ENCODE measurements at regions not wholly inside any gene's neighbourhood (a gene's known extent, or its start where the extent isn't known, plus 50 kb on each side); places are given as distances from the start of the nearest gene placed in this dataset.
A peak's percentile ranks its signal among the peaks of the same experiment; 100 is the strongest.

- no peak overlapping the region for H3K27ac ChIP-seq
- H3K36me3 ChIP-seq = no peaks in the 10 kb centered on the region
- no peaks in the 10 kb centered on the region for H3K27me3 ChIP-seq (ENCODE audit: insufficient read depth, low read depth, severe bottlenecking)
- H3K4me3 ChIP-seq (ENCODE audit: low read depth, low read length) = no peak overlapping the region
- no peaks in the 10 kb centered on the region for H3K9me3 ChIP-seq (ENCODE audit: severe bottlenecking)
- no peak for DNase-seq
- TF ChIP-seq CTCF (IDR thresholded peaks at IDR 0.05; ENCODE audit: low read depth, low read length) = no peak
Measured at GRCh38 chr1:115412733-115413132, 74.7 kb upstream of the NGF start.

GRCh38 chr1:115412286-115412685 lies 74.2 kb upstream of the NGF start:
- Histone ChIP-seq H3K9me3 (ENCODE audit: severe bottlenecking) (no peaks in the 10 kb centered on the region), H3K27ac (no peak overlapping the region), H3K27me3 (ENCODE audit: insufficient read depth, low read depth, severe bottlenecking) (no peaks in the 10 kb centered on the region), H3K4me3 (ENCODE audit: low read depth, low read length) (no peak overlapping the region), H3K36me3 (no peaks in the 10 kb centered on the region)
- no peak for TF ChIP-seq CTCF (IDR thresholded peaks at IDR 0.05; ENCODE audit: low read depth, low read length)
- no peak for DNase-seq

GRCh38 chr1:115411371-115412063 lies 73.5 kb upstream of the NGF start:
- Histone ChIP-seq H3K9me3 (ENCODE audit: severe bottlenecking) (peaks cover under 1% of the 10 kb centered on the region), H3K27me3 (ENCODE audit: insufficient read depth, low read depth, severe bottlenecking) (no peaks in the 10 kb centered on the region), H3K27ac (no peak overlapping the region), H3K36me3 (no peaks in the 10 kb centered on the region), H3K4me3 (ENCODE audit: low read depth, low read length) (no peak overlapping the region)
- no peak for TF ChIP-seq CTCF (IDR thresholded peaks at IDR 0.05; ENCODE audit: low read depth, low read length)
- no peak for DNase-seq

GRCh38 chr1:115409094-115410015 lies 71.3 kb upstream of the NGF start:
- Histone ChIP-seq H3K27me3 (ENCODE audit: insufficient read depth, low read depth, severe bottlenecking) (no peaks in the 10 kb centered on the region), H3K9me3 (ENCODE audit: severe bottlenecking) (peaks cover 5% of the 10 kb centered on the region), H3K4me3 (ENCODE audit: low read depth, low read length) (no peak overlapping the region), H3K36me3 (no peaks in the 10 kb centered on the region), H3K27ac (no peak overlapping the region)
- no peak for DNase-seq
- no peak for TF ChIP-seq CTCF (IDR thresholded peaks at IDR 0.05; ENCODE audit: low read depth, low read length)

- H3K27me3 ChIP-seq (ENCODE audit: insufficient read depth, low read depth, severe bottlenecking) = no peaks in the 10 kb centered on the region
- peaks cover 5% of the 10 kb centered on the region for H3K9me3 ChIP-seq (ENCODE audit: severe bottlenecking)
- H3K27ac ChIP-seq = no peak overlapping the region
- no peaks in the 10 kb centered on the region for H3K36me3 ChIP-seq
- DNase-seq = peak; percentile 73
- no peak for TF ChIP-seq CTCF (IDR thresholded peaks at IDR 0.05; ENCODE audit: low read depth, low read length)
- H3K4me3 ChIP-seq (ENCODE audit: low read depth, low read length) = no peak overlapping the region
Measured at GRCh38 chr1:115408533-115408932, 70.5 kb upstream of the NGF start.
